HEK293 (cell line): ENCODE measurements at regions not wholly inside any gene's neighbourhood (a gene's known extent, or its start where the extent isn't known, plus 50 kb on each side); places are given as distances from the start of the nearest gene placed in this dataset.

ENCODE experiments used
- CTCF ChIA-PET: fragments of 350-600 bp; formaldehyde crosslinking; extraction: SDS; loops from one replicate; lab custom pipeline; 2021; ENCODE audit warnings: antibody characterized with exemption; lab: Yijun Ruan, JAX
- POLR2A ChIA-PET: fragments of 300-600 bp; formaldehyde crosslinking; extraction: SDS; loops from one replicate; lab custom pipeline; 2020; ENCODE audit warnings: antibody characterized with exemption, inconsistent platforms; lab: Yijun Ruan, JAX
- H3K27ac ChIP-seq: fragments of 200-500 bp; sonication (Bioruptor generic); 2 replicates; pipeline ENCODE4 v1.5.1; 2014; ENCODE audit warnings: low read depth, low read length, control low read depth, inconsistent platforms; ENCODE audit errors: extremely low read depth
- H3K36me3 ChIP-seq, 2 experiments: fragments of 200-500 bp in 1 of 2; sonication (Bioruptor generic) in 1 of 2; 1 replicate in 1 of 2; 2 replicates in 1 of 2; pipeline ENCODE4 v1.5.1; 2014 to 2017; ENCODE audit warnings: inconsistent platforms in 2 of 2, low read length in 2 of 2; ENCODE audit not compliant: control insufficient read depth in 2 of 2, insufficient read depth in 1 of 2
- H3K4me1 ChIP-seq: fragments of 200-500 bp; sonication (Bioruptor generic); 2 replicates; pipeline ENCODE4 v1.5.1; 2014; ENCODE audit warnings: mild to moderate bottlenecking, low read length, inconsistent platforms; ENCODE audit not compliant: control insufficient read depth, insufficient read depth
- H3K4me3 ChIP-seq: 2 replicates; pipeline ENCODE4 v1.5.1; 2011; ENCODE audit warnings: low read depth, mild to moderate bottlenecking, control low read depth, low read length, moderate library complexity
- H3K9me3 ChIP-seq: fragments of 200-500 bp; sonication (Bioruptor generic); 2 replicates; pipeline ENCODE4 v1.5.1; 2014; ENCODE audit warnings: low read depth, low read length, inconsistent platforms; ENCODE audit not compliant: control insufficient read depth, insufficient read depth
- OSR2 ChIP-seq: fragments of 450-650 bp; formaldehyde crosslinking; IDR thresholded peaks from 2 replicates; pipeline ENCODE4 v1.5.1; 2016; ENCODE audit warnings: missing biosample characterization, missing genetic modification characterization
- YY2 ChIP-seq: fragments of 450-650 bp; formaldehyde crosslinking; IDR thresholded peaks from 2 replicates; pipeline ENCODE4 v1.5.1; 2016; ENCODE audit warnings: missing biosample characterization, missing genetic modification characterization
- ZBTB20 ChIP-seq: fragments of 450-650 bp; formaldehyde crosslinking; IDR thresholded peaks from 2 replicates; pipeline ENCODE4 v1.5.1; 2016; ENCODE audit warnings: missing biosample characterization, missing genetic modification characterization
- ZBTB21 ChIP-seq: fragments of 450-650 bp; formaldehyde crosslinking; IDR thresholded peaks from 2 replicates; pipeline ENCODE4 v1.5.1; 2017; ENCODE audit warnings: missing biosample characterization, missing genetic modification characterization
- ZBTB7A ChIP-seq: fragments of 450-650 bp; formaldehyde crosslinking; IDR thresholded peaks from 2 replicates; pipeline ENCODE4 v1.5.1; 2016; ENCODE audit warnings: low read depth, missing biosample characterization, missing genetic modification characterization
- ZNF169 ChIP-seq: fragments of 450-650 bp; formaldehyde crosslinking; IDR thresholded peaks from 2 replicates; pipeline ENCODE4 v1.5.1; 2016; ENCODE audit warnings: missing biosample characterization, missing genetic modification characterization
- ZNF174 ChIP-seq: fragments of 450-650 bp; formaldehyde crosslinking; IDR thresholded peaks from 2 replicates; pipeline ENCODE4 v1.5.0; 2017; ENCODE audit warnings: missing biosample characterization, mild to moderate bottlenecking, missing genetic modification characterization
- ZNF19 ChIP-seq: fragments of 450-650 bp; formaldehyde crosslinking; IDR thresholded peaks from 2 replicates; pipeline ENCODE4; 2016; ENCODE audit warnings: missing biosample characterization, missing genetic modification characterization, low read depth
- ZNF423 ChIP-seq: fragments of 450-650 bp; formaldehyde crosslinking; IDR thresholded peaks from 2 replicates; pipeline ENCODE4 v1.5.1; 2016; ENCODE audit warnings: missing biosample characterization, missing genetic modification characterization
- ZNF433 ChIP-seq: fragments of 450-650 bp; formaldehyde crosslinking; IDR thresholded peaks from 2 replicates; pipeline ENCODE4 v1.5.1; 2016; ENCODE audit warnings: missing biosample characterization, missing genetic modification characterization, low read depth
- ZNF48 ChIP-seq: fragments of 450-650 bp; formaldehyde crosslinking; IDR thresholded peaks from 2 replicates; pipeline ENCODE4 v1.5.1; 2016; ENCODE audit warnings: missing biosample characterization, missing genetic modification characterization
- ZNF560 ChIP-seq: fragments of 450-650 bp; formaldehyde crosslinking; IDR thresholded peaks from 2 replicates; pipeline ENCODE4 v1.5.1; 2017; ENCODE audit warnings: missing biosample characterization, missing genetic modification characterization, borderline replicate concordance
- ZNF624 ChIP-seq: fragments of 450-650 bp; formaldehyde crosslinking; IDR thresholded peaks from 2 replicates; pipeline ENCODE4 v1.5.1; 2017; ENCODE audit warnings: missing biosample characterization, missing genetic modification characterization
- ZNF654 ChIP-seq: fragments of 450-650 bp; formaldehyde crosslinking; IDR thresholded peaks from 2 replicates; pipeline ENCODE4 v1.5.1; 2016; ENCODE audit warnings: low read depth, missing biosample characterization, missing genetic modification characterization
- ZNF776 ChIP-seq: fragments of 450-650 bp; formaldehyde crosslinking; IDR thresholded peaks from 2 replicates; pipeline ENCODE4 v1.5.0; 2017; ENCODE audit warnings: missing biosample characterization, missing genetic modification characterization, borderline replicate concordance
- ZSCAN16 ChIP-seq: fragments of 450-650 bp; formaldehyde crosslinking; IDR thresholded peaks from 2 replicates; pipeline ENCODE4 v1.5.1; 2016; ENCODE audit warnings: missing biosample characterization, missing genetic modification characterization
- ZSCAN23 ChIP-seq: fragments of 450-650 bp; formaldehyde crosslinking; IDR thresholded peaks from 2 replicates; pipeline ENCODE4 v1.5.1; 2016; ENCODE audit warnings: missing biosample characterization, missing genetic modification characterization
- TF ChIP-seq, protein P1 (sequence below): fragments of 450-650 bp; formaldehyde crosslinking; IDR thresholded peaks from 2 replicates; pipeline ENCODE4 v1.5.1; 2016; ENCODE audit warnings: missing biosample characterization, missing genetic modification characterization
- TF ChIP-seq, protein P2 (sequence below): fragments of 450-650 bp; formaldehyde crosslinking; optimal IDR thresholded peaks from 2 replicates; pipeline ENCODE3; 2016; ENCODE audit warnings: missing biosample characterization, mild to moderate bottlenecking, missing genetic modification characterization
- TF ChIP-seq, protein P3 (sequence below): fragments of 450-650 bp; formaldehyde crosslinking; IDR thresholded peaks from 2 replicates; pipeline ENCODE4 v1.5.1; 2016; ENCODE audit warnings: missing biosample characterization, missing genetic modification characterization
- TF ChIP-seq, protein P4 (sequence below): fragments of 450-650 bp; formaldehyde crosslinking; IDR thresholded peaks from 2 replicates; pipeline ENCODE4 v1.5.1; 2016; ENCODE audit warnings: missing biosample characterization, missing genetic modification characterization
- TF ChIP-seq, protein P5 (sequence below): fragments of 450-650 bp; formaldehyde crosslinking; IDR thresholded peaks from 2 replicates; pipeline ENCODE4 v1.5.1; 2016; ENCODE audit warnings: missing biosample characterization, missing genetic modification characterization

DNA sequence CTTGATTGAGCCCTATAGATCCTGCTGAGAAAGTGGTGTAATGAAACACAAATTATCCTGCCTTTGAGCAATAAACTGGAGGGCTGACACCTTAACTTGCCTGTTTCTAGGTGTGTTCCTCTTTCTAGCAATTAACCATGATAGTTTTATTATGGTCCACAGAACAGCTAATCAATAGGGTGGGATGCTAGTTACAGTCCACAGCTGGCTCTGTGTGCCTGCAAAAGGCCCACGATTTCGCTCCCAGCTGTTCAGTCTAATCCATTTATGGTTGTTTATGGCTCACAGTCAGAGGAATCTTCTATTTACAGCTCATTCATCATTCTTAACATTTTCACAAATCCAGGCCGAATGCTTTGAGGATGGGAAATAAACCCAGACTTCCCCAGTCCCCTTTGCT is 674.9 kb downstream of the SMARCA1 start:
- POLR2A ChIA-PET = no interaction called here
- Histone ChIP-seq H3K4me1 (no peaks in the 10 kb centered on the region), H3K9me3 (no peaks in the 10 kb centered on the region; the same call in 1 of the 2 replicates), H3K36me3 (no peaks in the 10 kb centered on the region), H3K27ac (no peak overlapping the region), H3K4me3 (no peak overlapping the region)
- TF ChIP-seq ZNF423 (tag by site-specific recombination) (no peak), ZNF19 (no peak), ZSCAN23 (tag by site-specific recombination) (no peak), ZNF433 (tag by site-specific recombination) (no peak), ZBTB20 (tag by site-specific recombination) (no peak), YY2 (tag by site-specific recombination) (no peak), ZNF560 (tag by site-specific recombination) (no peak), ZNF776 (tag by site-specific recombination) (no peak)
- TF ChIP-seq, protein P1, sequence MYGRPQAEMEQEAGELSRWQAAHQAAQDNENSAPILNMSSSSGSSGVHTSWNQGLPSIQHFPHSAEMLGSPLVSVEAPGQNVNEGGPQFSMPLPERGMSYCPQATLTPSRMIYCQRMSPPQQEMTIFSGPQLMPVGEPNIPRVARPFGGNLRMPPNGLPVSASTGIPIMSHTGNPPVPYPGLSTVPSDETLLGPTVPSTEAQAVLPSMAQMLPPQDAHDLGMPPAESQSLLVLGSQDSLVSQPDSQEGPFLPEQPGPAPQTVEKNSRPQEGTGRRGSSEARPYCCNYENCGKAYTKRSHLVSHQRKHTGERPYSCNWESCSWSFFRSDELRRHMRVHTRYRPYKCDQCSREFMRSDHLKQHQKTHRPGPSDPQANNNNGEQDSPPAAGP = no peak
- TF ChIP-seq, protein P2, sequence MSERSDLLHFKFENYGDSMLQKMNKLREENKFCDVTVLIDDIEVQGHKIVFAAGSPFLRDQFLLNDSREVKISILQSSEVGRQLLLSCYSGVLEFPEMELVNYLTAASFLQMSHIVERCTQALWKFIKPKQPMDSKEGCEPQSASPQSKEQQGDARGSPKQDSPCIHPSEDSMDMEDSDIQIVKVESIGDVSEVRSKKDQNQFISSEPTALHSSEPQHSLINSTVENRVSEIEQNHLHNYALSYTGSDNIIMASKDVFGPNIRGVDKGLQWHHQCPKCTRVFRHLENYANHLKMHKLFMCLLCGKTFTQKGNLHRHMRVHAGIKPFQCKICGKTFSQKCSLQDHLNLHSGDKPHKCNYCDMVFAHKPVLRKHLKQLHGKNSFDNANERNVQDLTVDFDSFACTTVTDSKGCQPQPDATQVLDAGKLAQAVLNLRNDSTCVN (tag by site-specific recombination) = no peak
- CTCF ChIA-PET = interaction anchor here (1.0 kb wide), 1 partner anchor 32 kb away, joined by 3 read pairs; no protein-coding TSS in a partner anchor

DNA sequence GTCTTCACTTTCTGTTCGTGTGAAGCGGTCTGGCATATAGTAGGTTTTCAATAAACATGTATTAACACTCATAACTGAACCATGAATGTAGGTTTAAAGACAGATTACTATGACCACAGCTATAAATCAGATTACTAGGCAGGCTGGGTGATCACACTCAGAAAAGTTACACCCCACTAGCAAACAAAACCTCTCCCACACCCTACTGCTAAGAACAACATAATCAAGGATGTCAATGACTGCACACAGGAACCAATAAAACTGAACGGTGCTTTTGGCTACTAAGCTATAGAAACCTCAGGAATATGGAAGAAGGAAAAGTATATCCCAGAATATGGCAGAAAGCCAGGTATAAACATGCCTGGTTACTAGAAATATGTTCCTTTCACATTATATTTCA is 676.9 kb downstream of the SMARCA1 start:
- POLR2A ChIA-PET = no interaction called here
- TF ChIP-seq ZNF174 (tag by site-specific recombination) = no peak
- TF ChIP-seq, protein P3, sequence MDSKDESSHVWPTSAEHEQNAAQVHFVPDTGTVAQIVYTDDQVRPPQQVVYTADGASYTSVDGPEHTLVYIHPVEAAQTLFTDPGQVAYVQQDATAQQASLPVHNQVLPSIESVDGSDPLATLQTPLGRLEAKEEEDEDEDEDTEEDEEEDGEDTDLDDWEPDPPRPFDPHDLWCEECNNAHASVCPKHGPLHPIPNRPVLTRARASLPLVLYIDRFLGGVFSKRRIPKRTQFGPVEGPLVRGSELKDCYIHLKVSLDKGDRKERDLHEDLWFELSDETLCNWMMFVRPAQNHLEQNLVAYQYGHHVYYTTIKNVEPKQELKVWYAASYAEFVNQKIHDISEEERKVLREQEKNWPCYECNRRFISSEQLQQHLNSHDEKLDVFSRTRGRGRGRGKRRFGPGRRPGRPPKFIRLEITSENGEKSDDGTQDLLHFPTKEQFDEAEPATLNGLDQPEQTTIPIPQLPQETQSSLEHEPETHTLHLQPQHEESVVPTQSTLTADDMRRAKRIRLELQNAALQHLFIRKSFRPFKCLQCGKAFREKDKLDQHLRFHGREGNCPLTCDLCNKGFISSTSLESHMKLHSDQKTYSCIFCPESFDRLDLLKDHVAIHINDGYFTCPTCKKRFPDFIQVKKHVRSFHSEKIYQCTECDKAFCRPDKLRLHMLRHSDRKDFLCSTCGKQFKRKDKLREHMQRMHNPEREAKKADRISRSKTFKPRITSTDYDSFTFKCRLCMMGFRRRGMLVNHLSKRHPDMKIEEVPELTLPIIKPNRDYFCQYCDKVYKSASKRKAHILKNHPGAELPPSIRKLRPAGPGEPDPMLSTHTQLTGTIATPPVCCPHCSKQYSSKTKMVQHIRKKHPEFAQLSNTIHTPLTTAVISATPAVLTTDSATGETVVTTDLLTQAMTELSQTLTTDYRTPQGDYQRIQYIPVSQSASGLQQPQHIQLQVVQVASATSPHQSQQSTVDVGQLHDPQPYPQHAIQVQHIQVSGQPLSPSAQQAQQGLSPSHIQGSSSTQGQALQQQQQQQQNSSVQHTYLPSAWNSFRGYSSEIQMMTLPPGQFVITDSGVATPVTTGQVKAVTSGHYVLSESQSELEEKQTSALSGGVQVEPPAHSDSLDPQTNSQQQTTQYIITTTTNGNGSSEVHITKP (tag by site-specific recombination) = no peak
- TF ChIP-seq ZNF48 = no peak
- TF ChIP-seq OSR2 (tag by site-specific recombination) = no peak
- no peaks in the 10 kb centered on the region for H3K4me1 ChIP-seq
- H3K27ac ChIP-seq = no peak overlapping the region
- no peaks in the 10 kb centered on the region; the same call in 1 of the 2 replicates for H3K9me3 ChIP-seq
- H3K4me3 ChIP-seq = no peak overlapping the region
- no peaks in the 10 kb centered on the region for H3K36me3 ChIP-seq
- CTCF ChIA-PET = no interaction called here

DNA sequence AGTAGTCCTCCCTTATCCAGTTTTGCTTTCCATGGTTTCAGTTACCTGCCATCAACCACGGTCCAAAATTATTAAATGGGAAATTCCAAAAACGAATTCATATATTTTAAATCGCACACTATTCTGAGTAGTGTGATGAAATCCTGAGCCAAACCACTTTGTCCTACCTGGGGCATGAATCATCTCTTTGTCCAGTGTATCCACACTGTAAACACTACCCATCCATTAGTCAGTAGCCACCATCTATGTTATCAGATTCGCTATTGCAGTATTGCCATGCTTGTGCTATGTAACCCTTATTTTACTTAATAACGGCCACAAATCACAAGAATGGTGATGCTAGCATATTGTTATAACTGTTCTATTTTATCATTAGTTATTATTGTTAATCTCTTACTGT is 704.6 kb downstream of the SMARCA1 start:
- ChIA-PET CTCF (no interaction called here), POLR2A (no interaction called here)
- Histone ChIP-seq H3K4me3 (no peak overlapping the region), H3K4me1 (no peaks in the 10 kb centered on the region), H3K27ac (no peak overlapping the region), H3K36me3 (no peaks in the 10 kb centered on the region), H3K9me3 (no peaks in the 10 kb centered on the region; the same call in 1 of the 2 replicates)
- TF ChIP-seq ZNF169 (tag by site-specific recombination) = no peak
- no peak for TF ChIP-seq ZBTB21 (tag by site-specific recombination)
- TF ChIP-seq, protein P4, sequence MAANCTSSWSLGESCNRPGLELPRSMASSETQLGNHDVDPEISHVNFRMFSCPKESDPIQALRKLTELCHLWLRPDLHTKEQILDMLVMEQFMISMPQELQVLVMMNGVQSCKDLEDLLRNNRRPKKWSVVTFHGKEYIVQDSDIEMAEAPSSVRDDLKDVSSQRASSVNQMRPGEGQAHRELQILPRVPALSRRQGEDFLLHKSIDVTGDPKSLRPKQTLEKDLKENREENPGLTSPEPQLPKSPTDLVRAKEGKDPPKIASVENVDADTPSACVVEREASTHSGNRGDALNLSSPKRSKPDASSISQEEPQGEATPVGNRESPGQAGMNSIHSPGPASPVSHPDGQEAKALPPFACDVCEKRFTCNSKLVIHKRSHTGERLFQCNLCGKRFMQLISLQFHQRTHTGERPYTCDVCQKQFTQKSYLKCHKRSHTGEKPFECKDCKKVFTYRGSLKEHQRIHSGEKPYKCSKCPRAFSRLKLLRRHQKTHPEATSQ = no peak
- no peak for TF ChIP-seq ZNF776 (tag by site-specific recombination)
- TF ChIP-seq ZSCAN16 (tag by site-specific recombination) = no peak
- TF ChIP-seq ZNF624 (tag by site-specific recombination) = no peak
- TF ChIP-seq, protein P5, sequence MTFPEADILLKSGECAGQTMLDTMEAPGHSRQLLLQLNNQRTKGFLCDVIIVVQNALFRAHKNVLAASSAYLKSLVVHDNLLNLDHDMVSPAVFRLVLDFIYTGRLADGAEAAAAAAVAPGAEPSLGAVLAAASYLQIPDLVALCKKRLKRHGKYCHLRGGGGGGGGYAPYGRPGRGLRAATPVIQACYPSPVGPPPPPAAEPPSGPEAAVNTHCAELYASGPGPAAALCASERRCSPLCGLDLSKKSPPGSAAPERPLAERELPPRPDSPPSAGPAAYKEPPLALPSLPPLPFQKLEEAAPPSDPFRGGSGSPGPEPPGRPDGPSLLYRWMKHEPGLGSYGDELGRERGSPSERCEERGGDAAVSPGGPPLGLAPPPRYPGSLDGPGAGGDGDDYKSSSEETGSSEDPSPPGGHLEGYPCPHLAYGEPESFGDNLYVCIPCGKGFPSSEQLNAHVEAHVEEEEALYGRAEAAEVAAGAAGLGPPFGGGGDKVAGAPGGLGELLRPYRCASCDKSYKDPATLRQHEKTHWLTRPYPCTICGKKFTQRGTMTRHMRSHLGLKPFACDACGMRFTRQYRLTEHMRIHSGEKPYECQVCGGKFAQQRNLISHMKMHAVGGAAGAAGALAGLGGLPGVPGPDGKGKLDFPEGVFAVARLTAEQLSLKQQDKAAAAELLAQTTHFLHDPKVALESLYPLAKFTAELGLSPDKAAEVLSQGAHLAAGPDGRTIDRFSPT (tag by site-specific recombination) = no peak
- no peak for TF ChIP-seq ZNF654
- no peak for TF ChIP-seq ZBTB7A (tag by site-specific recombination)
